HG03520 (cell line): ENCODE measurements at regions not wholly inside any gene's neighbourhood (a gene's known extent, or its start where the extent isn't known, plus 50 kb on each side); places are given as distances from the start of the nearest gene placed in this dataset.

Source experiments
- ATAC-seq: cut with Tn5 transposase; IDR thresholded peaks from one replicate; pipeline ENCODE4 v1.9.1; 2021; ENCODE audit warnings: mild to moderate bottlenecking, moderate library complexity; ENCODE audit not compliant: unreplicated experiment

DNA sequence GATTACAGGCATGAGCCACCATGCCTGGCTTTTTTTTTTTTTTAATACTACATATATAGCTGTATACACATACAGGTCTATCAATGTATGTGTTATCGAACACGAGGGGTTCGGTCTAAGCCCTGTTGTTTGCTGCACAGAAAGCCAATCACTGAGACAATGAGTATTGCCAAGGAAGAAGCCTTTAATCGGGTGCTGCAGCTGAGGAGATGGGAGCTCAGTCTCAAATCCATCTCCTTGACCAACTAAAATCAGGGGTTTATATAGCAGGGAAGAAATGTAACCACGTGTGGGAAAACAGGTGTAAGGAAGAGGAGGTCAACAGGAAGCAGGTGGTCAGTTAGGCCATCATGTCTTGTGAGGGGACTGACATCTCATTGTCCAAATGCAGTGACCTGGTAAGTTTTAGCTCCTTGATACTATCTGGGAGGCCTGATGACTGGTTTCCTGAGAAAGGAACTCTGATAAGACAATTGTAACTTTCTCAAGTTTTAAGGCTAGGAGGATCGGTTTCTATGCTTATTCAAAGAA is 80.9 kb upstream of the MAP1LC3B2 start:
- no peak for ATAC-seq

DNA sequence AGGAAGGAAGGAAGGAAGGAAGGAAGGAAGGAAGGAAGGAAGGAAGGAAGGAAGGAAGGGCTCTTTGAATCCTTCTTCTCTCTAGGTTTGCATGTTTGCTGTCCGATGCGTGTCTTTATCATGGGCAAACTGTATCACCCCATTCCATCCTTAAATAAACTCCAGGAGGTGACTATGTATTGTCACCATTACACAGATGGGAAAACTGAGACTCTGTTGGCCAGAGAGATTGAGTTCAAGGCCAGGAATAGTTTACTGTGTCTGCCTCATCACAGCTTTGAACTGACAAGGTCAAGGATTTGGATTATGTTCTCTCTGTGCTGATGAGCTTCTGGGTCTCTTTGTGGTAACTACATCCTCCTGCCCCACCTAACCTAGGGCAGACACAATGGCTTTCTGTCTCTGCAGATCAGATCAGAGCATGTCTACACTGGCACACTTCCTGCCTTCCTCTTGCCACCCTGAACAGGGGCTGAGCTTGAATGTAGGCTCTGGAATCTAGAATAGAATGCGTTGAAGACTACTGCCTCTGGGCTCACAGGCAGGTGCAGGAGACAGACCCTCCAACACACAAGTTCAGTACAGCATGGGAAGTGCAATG is 78.9 kb upstream of the MAP1LC3B2 start:
- ATAC-seq = no peak

GRCh38 chr12:116481726-116482125 is 77.5 kb upstream of the MAP1LC3B2 start:
- ATAC-seq = no peak

GRCh38 chr12:116482179-116482578 is 77.0 kb upstream of the MAP1LC3B2 start:
- ATAC-seq = no peak

- no peak for ATAC-seq
These were observed 76.3 kb upstream of the MAP1LC3B2 start for GRCh38 chr12:116482859-116483258.

DNA sequence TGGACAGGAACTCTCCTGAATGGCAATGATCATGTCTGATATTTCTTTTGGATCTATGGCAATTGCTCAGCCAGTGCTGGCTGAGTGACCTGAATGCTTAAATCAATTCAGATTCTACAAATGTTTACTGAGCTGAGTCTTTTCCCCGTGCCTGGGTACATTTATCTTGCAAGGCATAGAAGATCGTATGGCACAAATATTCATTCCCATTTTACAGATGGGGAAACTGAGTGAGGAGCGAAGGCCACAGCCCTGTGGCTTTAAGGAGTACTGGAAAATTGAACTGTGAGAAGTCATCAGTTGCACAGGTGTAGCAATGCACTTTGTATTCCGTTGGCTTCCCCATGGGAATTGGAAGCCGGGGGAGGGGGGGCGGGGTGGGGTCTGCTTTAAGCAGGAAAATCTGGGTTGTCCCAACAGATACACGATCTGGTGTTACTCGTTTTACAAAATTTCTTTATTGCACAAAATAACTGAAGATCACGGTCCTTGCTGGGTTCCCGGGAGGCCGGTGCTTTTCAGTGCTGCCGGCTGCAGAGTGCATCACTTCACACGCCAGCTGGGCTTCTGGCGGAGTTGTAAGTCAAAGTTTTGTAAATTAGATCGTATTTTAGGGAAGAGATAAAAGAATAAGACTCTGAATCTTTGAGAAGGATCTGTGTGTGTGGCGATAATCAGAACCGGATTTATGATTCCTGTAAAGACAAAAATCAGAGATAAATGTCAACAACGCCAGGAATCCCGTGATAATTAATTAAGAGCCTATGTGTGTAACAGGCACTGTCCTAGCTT is 75.0 kb upstream of the MAP1LC3B2 start:
- ATAC-seq = no peak

GRCh38 chr12:116484807-116485206 is 74.4 kb upstream of the MAP1LC3B2 start:
- ATAC-seq = no peak

GRCh38 chr12:116489116-116489515 is 70.1 kb upstream of the MAP1LC3B2 start:
- ATAC-seq = no peak

DNA sequence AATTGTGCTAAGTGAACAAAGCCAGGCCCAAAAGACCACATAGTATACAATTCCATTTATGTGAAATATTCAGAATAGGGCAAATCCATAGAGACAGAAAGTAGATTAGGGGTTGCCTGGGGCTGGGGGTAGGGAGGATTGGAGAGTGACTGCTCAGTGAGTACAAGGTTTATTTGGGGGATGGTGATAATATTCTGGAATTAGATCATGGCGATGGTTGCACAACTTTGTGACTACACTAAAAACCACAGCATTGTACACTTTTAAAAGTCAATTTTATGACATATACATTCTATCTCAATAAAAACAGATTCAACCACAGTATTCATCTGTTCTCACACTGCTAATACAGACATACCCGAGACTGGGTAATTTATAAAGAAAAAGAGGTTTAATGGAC is 68.7 kb upstream of the MAP1LC3B2 start:
- no peak for ATAC-seq

- no peak for ATAC-seq
These were observed 66.4 kb upstream of the MAP1LC3B2 start for GRCh38 chr12:116492703-116493324.

- ATAC-seq = no peak
These were observed 63.9 kb upstream of the MAP1LC3B2 start for GRCh38 chr12:116495260-116495659.

DNA sequence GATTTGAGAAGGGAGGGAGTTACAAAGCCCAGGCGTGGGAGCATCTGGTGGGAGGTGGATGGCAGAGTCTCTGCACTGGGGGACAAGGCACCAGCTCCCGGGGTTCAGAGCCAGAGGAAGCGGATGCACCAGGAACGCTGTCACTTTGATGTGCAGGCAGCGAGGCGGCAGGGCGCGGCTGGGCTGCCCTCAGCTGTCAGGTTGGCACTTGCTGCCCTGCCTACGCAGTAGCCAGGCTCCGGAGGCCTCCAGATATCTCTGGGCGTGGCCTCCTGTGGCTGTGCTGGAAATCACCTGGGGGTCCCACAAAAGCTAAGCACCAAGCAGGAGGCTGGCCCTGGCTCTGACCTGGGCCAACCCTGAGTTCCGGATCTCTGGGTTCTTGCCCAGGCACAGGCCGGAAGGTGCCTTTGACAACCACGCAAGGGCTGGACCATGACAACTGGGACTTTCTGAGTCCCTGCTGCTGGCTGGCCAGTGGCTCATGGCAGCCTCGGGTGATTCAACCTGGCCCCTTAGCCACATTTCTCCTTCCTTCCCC is 62.1 kb upstream of the MAP1LC3B2 start:
- no peak for ATAC-seq

DNA sequence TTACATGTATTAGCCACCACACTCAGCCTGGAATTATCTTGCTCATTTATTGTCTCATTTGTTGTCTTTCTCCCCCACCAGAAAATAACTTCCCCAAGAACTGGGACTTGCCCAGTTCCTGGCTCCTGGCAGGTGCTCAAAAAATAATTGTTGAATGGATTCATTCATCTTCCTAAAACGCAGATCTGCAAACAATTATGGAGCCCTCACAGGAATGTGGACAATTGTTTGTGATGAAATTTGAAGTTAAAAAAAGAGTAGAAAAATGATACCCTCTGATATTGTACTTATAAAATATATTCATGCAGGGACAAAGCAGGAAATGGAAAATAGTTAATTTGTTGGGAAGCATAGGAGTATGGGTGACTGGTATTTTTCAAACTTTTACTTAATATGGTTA is 60.7 kb upstream of the MAP1LC3B2 start:
- no peak for ATAC-seq

GRCh38 chr12:116502141-116502725 is 56.9 kb upstream of the MAP1LC3B2 start:
- no peak for ATAC-seq

GRCh38 chr12:116502989-116503496 is 56.1 kb upstream of the MAP1LC3B2 start:
- ATAC-seq = no peak

DNA sequence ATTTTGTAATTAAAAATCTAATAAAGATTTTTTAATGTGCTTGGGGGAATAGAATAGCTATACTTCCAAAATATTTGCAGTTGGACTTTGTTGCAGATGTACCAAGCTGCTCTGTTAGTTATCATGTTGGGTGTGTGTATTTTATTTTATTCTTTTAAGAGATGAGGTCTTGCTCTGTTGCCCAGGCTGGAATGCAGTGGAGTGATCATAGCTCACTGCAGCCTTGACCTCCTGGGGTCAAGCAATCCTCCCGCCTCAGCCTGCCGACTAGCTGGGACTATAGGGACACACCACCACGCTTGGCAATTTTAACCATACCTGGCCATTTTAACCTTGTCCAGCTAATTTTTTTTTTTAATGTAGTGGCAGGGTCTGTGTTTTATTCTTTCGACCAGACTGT is 54.7 kb upstream of the MAP1LC3B2 start:
- ATAC-seq = no peak

DNA sequence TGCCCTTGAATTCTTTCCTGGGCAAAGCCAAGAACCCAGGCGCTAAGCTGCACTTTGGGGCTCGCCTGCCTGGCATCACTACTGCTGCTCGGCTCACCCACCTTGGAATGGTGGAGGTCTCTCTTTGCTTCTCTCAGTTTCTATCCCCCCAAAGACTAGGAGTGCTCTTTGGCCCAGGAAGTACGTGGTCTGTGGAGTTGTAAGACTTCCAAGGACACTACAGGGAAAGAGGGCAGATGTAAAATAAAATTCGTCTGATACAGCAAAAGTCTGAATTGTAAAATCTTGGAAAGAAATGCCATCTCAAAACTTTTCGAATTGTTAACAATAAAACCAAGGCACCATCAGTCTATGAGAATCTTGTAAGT is 52.5 kb upstream of the MAP1LC3B2 start:
- ATAC-seq = no peak

- ATAC-seq = peak; percentile 32
These were observed 50.7 kb upstream of the MAP1LC3B2 start for GRCh38 chr12:116508145-116509121.
